Stromal cell of bone marrow (primary cell): ENCODE measurements at regions not wholly inside any gene's neighbourhood (a gene's known extent, or its start where the extent isn't known, plus 50 kb on each side); places are given as distances from the start of the nearest gene placed in this dataset.

Source experiments
- DNase-seq: peaks from one replicate; pipeline ENCODE4 v3.0.0-alpha.2; 2012; ENCODE audit warnings: low read depth

GRCh38 chr13:74201530-74201929, 67.3 kb upstream of the KLF12 start:
- DNase-seq: no peak

GRCh38 chr13:74200081-74200480, 65.9 kb upstream of the KLF12 start:
- no peak for DNase-seq

GRCh38 chr13:74197677-74198429, 63.6 kb upstream of the KLF12 start:
- DNase-seq: no peak

- DNase-seq: no peak
Observed at GRCh38 chr13:74194846-74195245, 60.6 kb upstream of the KLF12 start.

GRCh38 chr13:74193391-74193790, 59.2 kb upstream of the KLF12 start:
- DNase-seq: no peak

GRCh38 chr13:74191410-74191809, 57.2 kb upstream of the KLF12 start:
- DNase-seq: no peak

- no peak for DNase-seq
Observed at GRCh38 chr13:74190999-74191398, 56.8 kb upstream of the KLF12 start.

- peak; percentile 69 for DNase-seq
Observed at GRCh38 chr13:74187564-74187963, 53.4 kb upstream of the KLF12 start.

GRCh38 chr13:74184283-74184682, 50.1 kb upstream of the KLF12 start:
- peak; percentile 23 for DNase-seq
